Retinal pigment epithelial cell (primary cell): ENCODE measurements at regions not wholly inside any gene's neighbourhood (a gene's known extent, or its start where the extent isn't known, plus 50 kb on each side); places are given as distances from the start of the nearest gene placed in this dataset.

Source experiments
- DNase-seq: peaks from one replicate; pipeline ENCODE4 v3.0.0-alpha.2; 2010; ENCODE audit warnings: low read depth
- H3K4me3 ChIP-seq: 2 replicates; pipeline ENCODE4 v1.5.1; 2011; ENCODE audit warnings: mild to moderate bottlenecking, low read length, control low read depth, moderate library complexity
- TF ChIP-seq, protein P1 (sequence below): conservative IDR thresholded peaks from 2 replicates; pipeline ENCODE4 v1.5.1; 2011; ENCODE audit warnings: low read depth, low read length, control low read depth, inconsistent platforms

DNA sequence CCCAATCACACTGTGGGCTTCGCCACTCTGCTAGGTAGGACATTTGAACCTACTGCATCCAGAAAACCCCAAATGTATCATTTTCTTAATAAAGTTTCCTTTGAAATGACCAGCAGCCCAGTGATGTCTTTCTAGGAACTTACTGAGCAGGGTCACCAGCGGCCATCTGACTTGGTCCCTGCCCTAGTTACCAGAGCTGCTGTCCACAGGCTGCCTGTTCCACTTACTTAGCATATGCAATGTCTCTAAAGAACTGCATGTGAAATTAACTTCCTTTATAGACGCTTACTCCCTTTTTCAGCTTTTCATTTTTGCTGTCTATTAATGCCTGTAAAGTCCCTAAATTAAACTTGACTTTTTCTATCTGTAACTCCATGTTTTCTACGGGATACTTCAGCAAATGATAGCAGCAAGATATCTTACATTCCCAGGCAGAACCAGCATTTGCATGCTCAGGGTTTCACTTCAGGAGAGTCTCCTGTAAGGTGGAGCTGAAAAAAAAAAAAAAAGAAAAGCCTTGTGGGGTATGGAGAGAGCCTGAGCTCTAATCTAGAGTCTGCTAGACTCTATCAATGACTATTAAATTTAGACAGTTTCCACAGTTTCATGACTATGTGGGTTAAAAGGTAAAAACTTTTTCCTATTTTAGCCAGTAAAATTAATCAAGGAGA, 125.0 kb downstream of the FAT3 start:
- TF ChIP-seq, protein P1, sequence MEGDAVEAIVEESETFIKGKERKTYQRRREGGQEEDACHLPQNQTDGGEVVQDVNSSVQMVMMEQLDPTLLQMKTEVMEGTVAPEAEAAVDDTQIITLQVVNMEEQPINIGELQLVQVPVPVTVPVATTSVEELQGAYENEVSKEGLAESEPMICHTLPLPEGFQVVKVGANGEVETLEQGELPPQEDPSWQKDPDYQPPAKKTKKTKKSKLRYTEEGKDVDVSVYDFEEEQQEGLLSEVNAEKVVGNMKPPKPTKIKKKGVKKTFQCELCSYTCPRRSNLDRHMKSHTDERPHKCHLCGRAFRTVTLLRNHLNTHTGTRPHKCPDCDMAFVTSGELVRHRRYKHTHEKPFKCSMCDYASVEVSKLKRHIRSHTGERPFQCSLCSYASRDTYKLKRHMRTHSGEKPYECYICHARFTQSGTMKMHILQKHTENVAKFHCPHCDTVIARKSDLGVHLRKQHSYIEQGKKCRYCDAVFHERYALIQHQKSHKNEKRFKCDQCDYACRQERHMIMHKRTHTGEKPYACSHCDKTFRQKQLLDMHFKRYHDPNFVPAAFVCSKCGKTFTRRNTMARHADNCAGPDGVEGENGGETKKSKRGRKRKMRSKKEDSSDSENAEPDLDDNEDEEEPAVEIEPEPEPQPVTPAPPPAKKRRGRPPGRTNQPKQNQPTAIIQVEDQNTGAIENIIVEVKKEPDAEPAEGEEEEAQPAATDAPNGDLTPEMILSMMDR = no peak
- H3K4me3 ChIP-seq = no peak overlapping the region
- DNase-seq = no peak

DNA sequence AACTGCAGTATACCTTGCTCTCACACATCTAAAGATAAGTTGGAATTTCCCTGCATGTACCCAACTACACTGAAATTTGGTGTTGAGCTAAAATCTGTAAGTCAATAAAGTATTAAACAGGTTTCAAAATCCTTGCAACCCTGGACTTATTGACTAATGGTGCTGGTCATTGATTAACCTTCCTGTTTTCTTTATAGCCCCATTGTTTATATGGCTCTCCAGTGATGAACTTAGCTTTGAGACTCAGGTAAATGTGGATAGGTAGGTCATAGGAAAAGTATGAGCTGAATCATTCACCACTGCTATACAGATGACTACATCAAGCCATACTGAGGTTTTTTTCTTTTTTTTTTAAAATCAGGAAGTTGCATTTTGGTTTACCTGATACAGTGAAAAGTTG, 132.7 kb downstream of the FAT3 start:
- TF ChIP-seq, protein P1 = no peak
- no peak for DNase-seq
- H3K4me3 ChIP-seq = no peak overlapping the region

DNA sequence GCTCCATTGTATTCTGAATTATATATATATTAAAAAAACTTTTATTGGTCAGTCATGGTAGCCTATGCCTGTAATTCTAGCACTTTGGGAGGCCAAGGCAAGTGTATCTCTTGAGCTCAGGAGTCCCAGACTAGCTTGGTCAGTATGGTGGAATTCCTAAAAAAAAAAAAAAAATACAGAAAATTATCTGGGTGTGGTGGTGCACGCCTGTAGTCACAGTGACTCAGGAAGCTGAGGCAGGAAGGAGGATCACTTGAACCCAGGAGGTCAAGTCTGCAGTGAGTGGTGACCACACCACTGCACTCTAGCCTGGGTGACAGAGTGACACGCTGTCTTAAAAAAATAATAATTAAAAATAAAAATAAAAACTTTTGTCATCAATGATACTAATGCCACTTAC, 133.2 kb downstream of the FAT3 start:
- TF ChIP-seq, protein P1 = no peak
- no peak overlapping the region for H3K4me3 ChIP-seq
- DNase-seq = no peak

DNA sequence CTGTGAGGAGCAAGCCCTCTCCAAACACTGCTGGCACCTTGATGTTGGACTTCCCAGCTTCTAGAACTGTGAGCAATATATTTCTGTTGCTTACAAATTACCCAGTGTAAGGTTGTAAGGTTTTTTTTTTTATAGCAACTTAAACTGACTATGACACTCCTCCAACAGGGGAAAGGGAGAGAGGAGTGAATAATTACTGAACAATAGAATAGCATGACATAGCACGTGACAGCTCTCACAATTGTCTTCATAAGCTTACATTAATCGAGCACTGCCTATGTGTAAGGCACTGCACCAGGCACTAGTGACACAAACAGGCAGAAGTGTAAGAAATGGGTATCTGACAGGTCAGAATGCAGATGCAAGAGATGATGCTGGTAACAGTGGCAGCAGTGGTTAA, 136.9 kb downstream of the FAT3 start:
- DNase-seq = no peak

DNA sequence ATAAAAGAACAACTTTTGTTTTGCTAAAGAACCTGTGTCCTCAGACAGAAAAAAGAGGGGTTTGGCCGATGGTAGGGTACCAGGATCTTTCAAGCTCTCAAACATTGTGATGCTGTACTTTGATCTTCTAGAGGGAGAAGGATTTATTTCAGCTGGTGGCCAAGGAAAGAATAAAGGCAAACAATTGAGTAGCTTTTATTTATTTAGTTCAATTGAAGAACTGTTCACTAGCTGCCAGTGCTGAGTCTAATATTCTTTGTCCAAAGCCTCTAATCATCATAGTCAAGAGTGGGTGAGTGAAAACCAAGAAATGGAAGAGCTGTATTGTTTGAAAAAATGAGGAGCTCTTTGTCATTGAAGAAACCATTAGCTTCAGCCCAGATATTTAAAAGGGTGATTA, 138.4 kb downstream of the FAT3 start:
- DNase-seq = no peak
- TF ChIP-seq, protein P1 = no peak
- no peak overlapping the region for H3K4me3 ChIP-seq

More for the DNA sequence above, 136.9 kb downstream of the FAT3 start:
- TF ChIP-seq, protein P1 = no peak
- no peak overlapping the region for H3K4me3 ChIP-seq

DNA sequence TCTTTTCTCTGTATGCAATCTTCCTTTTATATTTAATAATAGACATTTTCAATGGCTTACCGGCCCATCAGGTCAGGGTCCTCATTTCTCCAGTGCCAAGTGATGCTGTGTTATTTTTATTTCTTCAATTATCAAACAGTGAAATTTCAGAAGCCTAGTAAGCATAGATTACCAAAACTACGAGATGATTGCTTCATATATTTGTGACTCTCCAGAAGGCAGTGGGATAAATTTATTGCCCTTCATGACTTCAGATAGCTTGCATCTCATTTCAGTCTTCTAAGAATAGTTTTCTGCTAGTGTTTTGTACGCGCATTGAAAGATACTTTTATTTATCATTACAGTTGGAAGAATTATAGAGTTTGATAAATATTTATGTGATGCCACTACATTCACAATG, 139.6 kb downstream of the FAT3 start:
- no peak overlapping the region for H3K4me3 ChIP-seq
- TF ChIP-seq, protein P1 = no peak
- DNase-seq = no peak

DNA sequence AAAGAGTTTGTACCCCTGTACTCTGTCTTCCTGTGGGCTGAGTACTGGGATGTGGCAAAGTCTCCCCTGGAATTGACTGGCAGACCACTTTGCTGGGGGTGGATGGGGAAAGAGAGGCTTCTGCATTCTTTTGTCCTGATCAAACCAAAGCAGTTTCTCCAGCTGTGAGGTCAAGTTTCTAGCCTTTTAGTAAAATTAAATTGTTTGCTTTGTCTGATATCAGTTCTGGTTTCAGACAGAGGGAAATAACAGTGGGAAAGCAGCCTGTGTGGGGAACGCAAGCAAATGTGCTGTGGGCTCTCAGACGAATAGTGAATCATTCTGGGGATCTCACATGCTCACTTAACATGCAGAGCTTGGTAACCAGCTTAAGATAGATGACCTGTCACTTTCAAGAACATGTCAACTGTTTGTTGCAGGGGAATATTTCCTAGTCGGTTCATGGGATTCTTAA, 151.6 kb downstream of the FAT3 start:
- TF ChIP-seq, protein P1 = no peak
- DNase-seq = peak; percentile 45
- H3K4me3 ChIP-seq = no peak overlapping the region
